ENCODE measurements at regions not wholly inside any gene's neighbourhood (a gene's known extent, or its start where the extent isn't known, plus 50 kb on each side); places are given as distances from the start of the nearest gene placed in this dataset.

DNA sequence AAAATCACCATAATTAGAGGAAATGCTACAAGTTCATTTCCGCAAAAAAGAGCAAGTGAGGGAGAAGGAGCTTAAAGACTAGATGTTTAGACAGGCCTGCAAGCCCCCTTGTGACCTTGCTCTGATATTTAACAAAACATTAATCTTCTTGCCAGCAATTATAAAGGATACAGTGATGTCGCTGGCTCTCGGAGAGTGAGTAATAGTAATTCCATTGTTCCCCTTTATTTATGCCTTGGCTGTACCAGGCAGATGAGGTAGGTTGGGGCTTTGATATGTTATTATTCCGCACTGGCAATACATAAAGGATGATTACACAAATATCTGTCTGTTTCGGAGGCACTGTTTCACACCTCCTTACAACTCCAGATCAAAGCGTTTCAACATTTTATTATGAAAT, 204.8 kb upstream of the SALL1 start:
- no peak for DNase-seq

GRCh38 chr16:51355195-51355594, 204.1 kb upstream of the SALL1 start:
- no peak for DNase-seq

DNA sequence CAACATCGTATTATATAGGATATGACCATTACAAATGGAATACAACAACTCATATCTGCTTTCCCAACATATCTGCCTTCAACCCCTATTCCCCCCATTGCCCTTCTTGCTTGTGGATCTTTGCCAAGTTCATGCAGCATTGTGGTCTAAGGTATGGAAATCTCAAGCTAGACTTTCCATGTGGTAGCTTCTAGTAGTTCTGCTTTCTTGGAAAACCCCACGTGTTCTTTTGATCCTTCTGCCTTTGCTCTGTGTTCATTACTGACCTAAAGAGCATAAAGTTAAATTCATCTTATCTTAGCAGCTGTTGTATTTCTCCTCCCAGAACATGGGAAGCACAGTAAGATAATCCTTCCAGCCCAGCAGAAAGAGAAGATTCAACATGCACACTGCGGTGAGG, 202.0 kb upstream of the SALL1 start:
- DNase-seq, result no peak

DNA sequence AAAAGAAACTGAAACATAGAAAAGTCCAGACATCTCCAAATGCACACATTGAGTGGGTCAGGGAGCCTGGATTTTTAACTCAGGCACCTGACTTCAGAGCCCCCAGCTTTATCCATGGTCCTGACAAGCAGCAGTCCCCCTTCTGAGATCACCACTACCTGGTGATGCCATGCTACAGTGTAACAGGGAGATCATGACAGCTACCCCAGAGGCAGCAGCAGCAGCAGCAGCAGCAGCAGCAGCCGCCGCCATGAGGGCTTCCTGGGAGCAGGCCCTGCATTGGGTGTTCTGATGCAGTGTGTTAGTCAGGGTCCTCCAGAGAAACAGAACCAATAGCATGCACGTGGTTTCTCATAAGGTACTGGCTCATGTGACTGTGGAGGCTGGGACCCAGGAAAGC, 198.6 kb upstream of the SALL1 start:
- no peak for DNase-seq

GRCh38 chr16:51343411-51343810, 192.3 kb upstream of the SALL1 start:
- DNase-seq, result no peak

DNA sequence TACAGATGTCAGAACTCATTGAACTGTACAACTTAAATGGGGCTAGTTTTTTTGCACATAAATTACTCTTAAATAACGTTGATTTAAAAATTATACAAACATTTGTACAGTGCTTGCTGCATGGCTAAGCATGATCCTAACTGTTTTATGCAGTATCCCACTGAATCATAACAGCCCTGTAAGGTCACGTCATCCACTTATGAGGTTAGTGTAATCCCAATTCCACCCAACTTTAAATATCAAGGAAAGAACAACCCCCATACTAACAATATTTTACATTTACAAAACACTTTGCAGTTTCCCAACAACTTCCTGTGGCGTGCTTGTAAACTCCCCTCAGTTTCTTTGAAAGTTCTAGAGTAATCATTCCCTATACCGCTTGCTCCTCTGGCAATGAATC, 190.1 kb upstream of the SALL1 start:
- no peak for DNase-seq

GRCh38 chr16:51337662-51338061, 186.6 kb upstream of the SALL1 start:
- no peak for DNase-seq

DNA sequence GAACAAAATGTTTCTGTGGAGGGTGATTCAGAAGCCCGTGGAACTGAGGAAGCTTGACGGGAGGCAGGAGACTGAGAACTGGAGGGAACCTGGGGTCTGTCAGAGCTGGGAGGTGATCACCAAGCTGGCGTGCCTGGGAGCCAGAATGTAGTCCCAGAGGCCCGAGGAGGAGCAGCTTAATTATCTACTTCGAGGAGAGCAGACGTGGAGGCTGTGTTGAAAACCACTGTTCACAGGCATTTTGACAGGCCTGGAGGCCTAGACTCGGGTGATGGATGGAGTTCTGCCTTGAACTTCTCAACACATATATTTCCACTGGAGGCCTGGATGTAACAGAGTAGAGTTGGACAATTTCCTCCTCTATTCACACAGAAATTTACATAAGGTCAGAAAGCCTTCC, 177.7 kb upstream of the SALL1 start:
- no peak for DNase-seq

DNA sequence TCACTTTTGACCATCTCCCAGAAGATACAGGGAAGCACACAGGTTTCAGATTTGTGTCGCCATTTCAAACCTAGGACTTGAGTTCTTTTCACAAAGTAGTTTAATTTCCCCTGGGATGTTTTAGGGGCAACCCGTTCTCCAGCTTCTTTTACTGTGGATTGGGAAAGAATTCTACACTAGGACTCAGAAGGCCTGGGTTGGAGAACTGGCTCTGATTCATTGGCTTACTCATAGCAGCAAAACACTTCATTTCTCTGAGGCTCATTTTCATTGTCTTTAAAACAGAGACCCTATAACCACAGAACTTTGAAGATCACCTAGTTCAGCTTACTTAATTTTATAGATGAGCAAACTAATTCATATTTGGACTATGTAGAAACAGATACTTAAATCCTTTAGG, 175.9 kb upstream of the SALL1 start:
- no peak for DNase-seq

- no peak for DNase-seq
Observed at GRCh38 chr16:51326131-51326856, 175.2 kb upstream of the SALL1 start.

GRCh38 chr16:51321251-51321650, 170.2 kb upstream of the SALL1 start:
- DNase-seq, result no peak

- no peak for DNase-seq
Observed at GRCh38 chr16:51317575-51317974, 166.5 kb upstream of the SALL1 start.

DNA sequence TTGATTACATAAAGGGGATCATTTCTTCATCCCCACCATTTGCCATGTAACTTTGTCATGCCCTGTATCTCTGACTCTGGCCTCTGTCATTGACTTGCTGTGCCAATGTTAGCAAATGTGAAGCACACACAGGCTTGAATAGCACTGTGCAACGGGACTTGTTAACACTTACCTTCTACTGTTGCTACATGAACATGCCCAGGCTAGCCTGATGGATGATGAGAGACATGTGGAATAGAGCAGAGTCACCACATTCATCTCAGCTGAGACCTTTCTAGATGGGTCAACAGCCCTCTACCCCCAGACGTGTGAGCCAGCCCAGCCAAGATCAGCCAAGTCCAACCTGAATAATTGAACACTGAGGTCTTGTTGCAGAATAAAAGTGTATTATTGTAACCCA, 162.1 kb upstream of the SALL1 start:
- no peak for DNase-seq

DNA sequence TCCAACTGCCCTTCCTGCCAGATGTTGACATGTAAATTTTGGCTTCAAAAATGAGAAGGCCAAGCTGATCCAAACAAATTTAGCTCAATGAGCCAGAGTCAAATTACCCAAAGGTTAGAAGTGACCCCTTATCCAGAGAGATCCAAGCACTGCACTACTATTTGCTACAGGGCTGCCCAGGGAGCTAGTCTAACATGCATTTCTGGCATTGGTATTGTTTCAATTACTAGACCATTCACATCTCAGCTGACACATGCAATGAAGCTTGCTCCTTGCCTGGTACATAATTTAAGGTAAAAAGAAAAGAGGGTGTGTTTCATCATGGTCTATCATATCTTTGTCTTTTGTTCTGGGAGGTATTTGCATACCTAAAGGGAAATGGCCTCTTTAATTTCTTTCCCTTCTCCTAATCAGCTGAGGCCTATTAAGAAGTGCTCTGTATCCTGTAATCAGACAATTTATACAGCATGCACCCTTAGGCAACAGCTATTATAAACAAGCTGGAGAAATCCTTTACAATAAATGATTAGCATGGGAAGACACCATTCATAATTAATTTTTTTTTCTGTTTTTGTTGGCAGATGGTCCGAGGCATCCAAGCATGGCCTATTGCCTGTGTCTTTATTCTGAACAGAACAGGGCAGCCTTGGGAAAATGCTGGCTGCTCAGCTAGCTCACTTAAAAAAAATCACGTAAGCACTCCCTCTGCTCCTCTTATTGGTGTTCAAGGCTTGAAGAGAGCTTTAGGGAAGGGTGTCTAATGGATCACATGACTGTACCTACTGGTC, 161.5 kb upstream of the SALL1 start:
- DNase-seq, result no peak

- no peak for DNase-seq
Observed at GRCh38 chr16:51310159-51310558, 159.1 kb upstream of the SALL1 start.

GRCh38 chr16:51306886-51307595, 156.0 kb upstream of the SALL1 start:
- no peak for DNase-seq

- DNase-seq, result no peak
Observed at GRCh38 chr16:51306116-51306515, 155.0 kb upstream of the SALL1 start.

- DNase-seq, result no peak
Observed at GRCh38 chr16:51305337-51305736, 154.3 kb upstream of the SALL1 start.

GRCh38 chr16:51302042-51302441, 151.0 kb upstream of the SALL1 start:
- DNase-seq, result no peak

GRCh38 chr16:51298800-51299199, 147.7 kb upstream of the SALL1 start:
- no peak for DNase-seq

DNA sequence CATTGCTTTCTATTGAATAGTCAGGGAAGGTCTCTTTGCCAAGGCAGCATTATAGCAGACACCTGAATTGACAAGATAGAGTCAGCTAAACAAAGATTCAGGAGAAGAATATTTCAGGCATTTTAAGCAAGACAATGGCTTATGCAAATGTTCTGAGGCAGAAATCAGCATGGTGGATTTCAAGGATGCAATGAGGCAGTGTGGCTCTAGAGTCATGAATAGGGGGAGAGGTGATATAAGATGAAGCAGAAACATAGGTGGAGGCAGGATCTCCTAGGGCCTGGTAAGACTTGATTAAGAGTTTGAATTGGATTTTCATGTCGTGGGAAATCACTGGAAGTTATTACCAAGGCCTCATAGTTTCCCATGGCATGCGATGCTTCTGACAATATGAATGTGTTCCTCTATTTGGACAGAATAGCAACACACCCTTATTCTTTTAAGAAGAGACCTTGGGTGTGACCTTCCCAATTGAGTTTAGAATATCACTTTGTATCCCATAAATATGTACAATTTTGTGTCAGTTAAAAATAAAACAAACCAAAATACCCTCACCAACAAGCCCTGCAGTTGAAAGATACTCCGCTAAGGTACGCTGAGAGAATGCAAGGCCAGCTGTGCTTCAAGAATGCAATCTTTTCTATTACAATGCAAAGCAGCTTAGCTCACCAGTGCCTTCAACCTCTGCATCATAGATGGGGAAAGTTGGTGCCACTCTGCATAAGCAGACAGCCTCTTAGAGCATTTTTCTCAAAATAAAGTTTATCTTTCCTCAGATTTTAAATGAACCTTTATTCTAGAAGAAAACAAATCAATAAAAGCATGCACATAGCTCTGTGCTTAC, 139.6 kb upstream of the SALL1 start:
- no peak for DNase-seq

- DNase-seq, result no peak
Observed at GRCh38 chr16:51289336-51289735, 138.3 kb upstream of the SALL1 start.

All from stimulated activated CD4-positive, alpha-beta T cell treated with anti-CD3 and anti-CD28 coated beads, Interleukin-4, amount 100 ng/mL, for 4 hours (primary cell).